ENCODE measurements at regions not wholly inside any gene's neighbourhood (a gene's known extent, or its start where the extent isn't known, plus 50 kb on each side); places are given as distances from the start of the nearest gene placed in this dataset.

DNA sequence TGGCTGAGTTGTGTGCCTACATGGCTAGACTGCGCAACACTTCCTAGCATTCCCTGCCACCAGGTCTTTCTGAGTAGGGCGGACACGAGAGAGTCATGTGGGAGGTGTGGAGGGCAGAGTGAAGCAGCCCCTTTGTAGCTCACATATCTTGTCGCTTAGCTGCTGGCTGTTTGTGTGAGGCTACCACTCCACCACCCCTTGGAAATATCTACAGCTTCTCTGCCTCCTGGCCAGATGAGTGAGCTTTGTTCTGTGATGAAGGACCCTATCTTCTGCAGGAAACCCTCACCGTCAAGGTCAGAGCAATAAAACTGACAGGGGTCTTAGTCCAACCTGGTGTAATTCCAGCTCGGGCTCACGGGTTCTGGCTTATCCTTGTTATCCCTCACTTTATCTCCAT lies 232.1 kb upstream of the ASIC2 start:
- Histone ChIP-seq H3K4me3 (no peak overlapping the region), H3K27me3 (peaks cover 0 to 41% (median 0%) of the 10 kb centered on the region in 4 donors), H3K36me3 (no peaks in the 10 kb centered on the region), H3K27ac (no peak overlapping the region), H3K9me3 (peaks cover 0 to 11% (median 6%) of the 10 kb centered on the region in 3 donors), H3K4me1 (no peaks in the 10 kb centered on the region)
- no peak for DNase-seq
- TF ChIP-seq POLR2A (IDR thresholded peaks at IDR 0.05) (no peak), CTCF (IDR thresholded peaks at IDR 0.05) (no peak)
- intact Hi-C loops (cut with DNase I) = loop anchor here (10.0 kb wide), 1 partner anchor 130 kb away; no protein-coding TSS in a partner anchor
- 69 to 80% methylated on average over 3 to 4 of the region's 7 CpGs for WGBS, 2 donors

- Histone ChIP-seq H3K36me3 (no peaks in the 10 kb centered on the region), H3K27me3 (peaks cover 0 to 34% (median 0%) of the 10 kb centered on the region in 4 donors), H3K4me3 (no peak overlapping the region), H3K4me1 (no peaks in the 10 kb centered on the region), H3K27ac (no peak overlapping the region), H3K9me3 (peaks cover 0 to 11% (median 6%) of the 10 kb centered on the region in 3 donors)
- no peak for TF ChIP-seq POLR2A (IDR thresholded peaks at IDR 0.05)
- TF ChIP-seq CTCF (IDR thresholded peaks at IDR 0.05) = no peak
- intact Hi-C loops (cut with DNase I) = loop anchor here (10.0 kb wide), 1 partner anchor 128 kb away; no protein-coding TSS in a partner anchor
- DNase-seq = no peak
- 66 to 81% methylated on average over 4 of the region's 5 CpGs for WGBS, 2 donors
Observed at GRCh38 chr17:33526717-33527116, 233.6 kb upstream of the ASIC2 start.

DNA sequence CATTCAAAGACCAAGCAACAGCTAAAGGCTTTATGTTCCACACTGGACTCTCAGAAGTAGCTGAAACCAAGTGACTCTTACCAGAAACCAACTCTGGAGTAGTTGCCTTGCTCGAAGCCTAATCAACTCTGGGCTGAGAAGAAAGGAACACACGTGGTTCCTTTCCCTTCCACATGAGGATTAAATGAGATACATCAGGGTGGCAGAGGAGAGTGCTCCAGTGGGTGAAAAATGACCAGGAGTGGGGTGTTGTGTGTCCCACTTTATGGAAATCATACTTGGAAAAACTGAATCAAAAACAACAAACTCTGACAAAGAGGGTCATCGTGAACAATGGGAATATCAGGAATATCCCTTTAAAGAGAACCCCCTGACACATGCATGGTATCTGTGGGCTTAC lies 234.2 kb upstream of the ASIC2 start:
- no peak for TF ChIP-seq CTCF (IDR thresholded peaks at IDR 0.05)
- 43 to 50% methylated on average over 2 to 3 of the region's 3 CpGs for WGBS, 2 donors
- Histone ChIP-seq H3K36me3 (no peaks in the 10 kb centered on the region), H3K27ac (no peak overlapping the region), H3K4me1 (no peaks in the 10 kb centered on the region), H3K27me3 (peaks cover 0 to 34% (median 0%) of the 10 kb centered on the region in 4 donors), H3K4me3 (no peak overlapping the region), H3K9me3 (peaks cover 0 to 11% (median 6%) of the 10 kb centered on the region in 3 donors)
- DNase-seq = no peak
- intact Hi-C loops (cut with DNase I) = loop anchor here (10.0 kb wide), 1 partner anchor 128 kb away; no protein-coding TSS in a partner anchor

DNA sequence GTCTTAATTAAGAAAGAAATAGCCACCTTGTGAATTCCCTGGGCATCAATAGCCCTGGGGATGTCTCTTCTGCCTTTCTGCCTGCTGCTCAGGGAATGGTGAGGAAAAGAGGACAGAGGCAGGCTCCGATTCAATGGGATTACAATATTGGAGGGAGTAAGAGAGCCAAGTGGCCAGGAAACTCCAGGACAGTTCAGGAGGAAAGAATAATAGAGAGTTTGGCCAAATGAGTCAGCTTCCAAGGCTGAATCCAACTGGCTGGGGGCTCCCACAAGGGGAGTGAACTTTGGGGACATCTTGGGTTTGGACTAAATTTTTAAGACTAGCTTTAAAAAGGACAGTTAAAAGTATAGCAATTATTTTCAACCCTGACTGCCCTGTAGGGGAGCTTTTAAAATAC lies 235.8 kb upstream of the ASIC2 start:
- TF ChIP-seq CTCF (IDR thresholded peaks at IDR 0.05) (no peak), POLR2A (IDR thresholded peaks at IDR 0.05) (no peak)
- 57% methylated on average over 1 of the region's 1 CpG; no CpG with 5 or more reads in 1 of the 2 donors for WGBS, 2 donors
- no peaks in the 10 kb centered on the region for H3K36me3 ChIP-seq
- H3K4me3 ChIP-seq = no peak overlapping the region
- H3K4me1 ChIP-seq = no peaks in the 10 kb centered on the region
- intact Hi-C loops (cut with DNase I) = loop anchor here (10.0 kb wide), 1 partner anchor 126 kb away; no protein-coding TSS in a partner anchor
- H3K27me3 ChIP-seq = peaks cover 0 to 33% (median 0%) of the 10 kb centered on the region in 4 donors
- H3K27ac ChIP-seq = no peak overlapping the region
- peaks cover 0 to 11% (median 6%) of the 10 kb centered on the region in 3 donors for H3K9me3 ChIP-seq
- no peak for DNase-seq

DNA sequence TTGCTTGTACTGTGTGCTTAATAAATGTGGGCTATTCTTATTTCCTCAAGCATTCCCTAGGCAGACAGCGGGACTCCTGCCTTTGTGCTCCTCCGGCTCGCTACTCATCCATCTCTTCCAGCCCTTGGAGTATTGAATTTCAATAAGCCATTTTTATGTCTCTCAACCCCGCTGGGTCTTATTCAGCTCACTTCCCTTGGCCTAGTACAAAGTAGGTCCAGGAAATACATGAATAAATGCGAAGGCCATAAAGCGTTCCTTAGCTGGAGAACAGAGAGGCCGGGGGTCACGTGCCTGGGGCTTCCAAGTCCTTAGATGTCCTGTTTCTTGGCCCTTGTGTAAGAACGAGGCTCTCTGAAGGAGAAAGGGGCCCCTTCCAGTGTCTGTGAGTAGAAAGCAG lies 236.7 kb upstream of the ASIC2 start:
- no peak overlapping the region for H3K27ac ChIP-seq
- H3K36me3 ChIP-seq = no peaks in the 10 kb centered on the region
- H3K9me3 ChIP-seq = peaks cover 0 to 11% (median 6%) of the 10 kb centered on the region in 3 donors
- 63 to 79% methylated on average over 6 to 9 of the region's 9 CpGs for WGBS, 2 donors
- H3K4me1 ChIP-seq = no peaks in the 10 kb centered on the region
- no peak overlapping the region for H3K4me3 ChIP-seq
- no peak for DNase-seq
- H3K27me3 ChIP-seq = peaks cover 0 to 28% (median 0%) of the 10 kb centered on the region in 4 donors
- TF ChIP-seq CTCF (IDR thresholded peaks at IDR 0.05) = no peak
- no peak for TF ChIP-seq POLR2A (IDR thresholded peaks at IDR 0.05)
- intact Hi-C loops (cut with DNase I) = loop anchor here (10.0 kb wide), 1 partner anchor 125 kb away; no protein-coding TSS in a partner anchor

Data from esophagus squamous epithelium (tissue), 5 donors.